BLaER1 (cell line): ENCODE measurements at regions not wholly inside any gene's neighbourhood (a gene's known extent, or its start where the extent isn't known, plus 50 kb on each side); places are given as distances from the start of the nearest gene placed in this dataset.

ENCODE experiments used
- H3K27ac ChIP-seq: shearing (Covaris generic); formaldehyde crosslinking; 2 replicates; pipeline ENCODE4 v1.8.1; 2022
- H3K27me3 ChIP-seq: shearing (Covaris generic); formaldehyde crosslinking; 2 replicates; pipeline ENCODE4 v1.8.1; 2022
- H3K36me3 ChIP-seq: shearing (Covaris generic); formaldehyde crosslinking; 2 replicates; pipeline ENCODE4 v1.8.1; 2022
- H3K4me1 ChIP-seq: shearing (Covaris generic); formaldehyde crosslinking; 2 replicates; pipeline ENCODE4 v1.8.1; 2022
- H3K4me2 ChIP-seq: shearing (Covaris generic); formaldehyde crosslinking; 2 replicates; pipeline ENCODE4 v1.8.1; 2022
- H3K4me3 ChIP-seq: shearing (Covaris generic); formaldehyde crosslinking; 2 replicates; pipeline ENCODE4 v1.8.1; 2022
- H3K9ac ChIP-seq: shearing (Covaris generic); formaldehyde crosslinking; 2 replicates; pipeline ENCODE4 v1.8.1; 2022
- H3K9me3 ChIP-seq: shearing (Covaris generic); formaldehyde crosslinking; 2 replicates; pipeline ENCODE4 v1.8.1; 2022
- H4K20me1 ChIP-seq: shearing (Covaris generic); formaldehyde crosslinking; 2 replicates; pipeline ENCODE4 v1.8.1; 2022
- Cebpa-rat ChIP-seq: shearing (Covaris generic); IDR thresholded peaks from 2 replicates; pipeline ENCODE4 v1.8.1; 2022

- no peaks in the 10 kb centered on the region for H3K27me3 ChIP-seq
- H3K4me2 ChIP-seq, result peak overlapping the region; percentile 97
- H3K36me3 ChIP-seq, result no peaks in the 10 kb centered on the region
- H3K27ac ChIP-seq, result peak overlapping the region; percentile 94
- 0 out of 2 replicates have a peak, but pooled peaks cover 9% of the 10 kb centered on the region for H3K9me3 ChIP-seq
- H3K4me3 ChIP-seq, result peak overlapping the region; percentile 59
- peak; percentile 92 for TF ChIP-seq Cebpa-rat
- H4K20me1 ChIP-seq, result no peaks in the 10 kb centered on the region
- H3K9ac ChIP-seq, result peak overlapping the region; percentile 76
- H3K4me1 ChIP-seq, result peaks cover 85% of the 10 kb centered on the region
Measured at GRCh38 chr2:234291765-234292204, 205.1 kb downstream of the ARL4C start.

- peak overlapping the region; percentile 76; the same call in 1 of the 2 replicates for H3K9ac ChIP-seq
- peak overlapping the region; percentile 97 for H3K4me2 ChIP-seq
- H3K4me3 ChIP-seq, result peak overlapping the region; percentile 59
- no peaks in the 10 kb centered on the region for H3K27me3 ChIP-seq
- no peaks in the 10 kb centered on the region for H3K36me3 ChIP-seq
- no peaks in the 10 kb centered on the region for H4K20me1 ChIP-seq
- H3K9me3 ChIP-seq, result 0 out of 2 replicates have a peak, but pooled peaks cover 2% of the 10 kb centered on the region
- TF ChIP-seq Cebpa-rat, result no peak
- H3K27ac ChIP-seq, result peak overlapping the region; percentile 94
- peaks cover 73% of the 10 kb centered on the region for H3K4me1 ChIP-seq
Measured at GRCh38 chr2:234290671-234291070, 206.2 kb downstream of the ARL4C start.

GRCh38 chr2:234289834-234290590 is 206.9 kb downstream of the ARL4C start:
- peak overlapping the region; percentile 94 for H3K27ac ChIP-seq
- 0 out of 2 replicates have a peak overlapping the region, but pooled peaks have one; percentile 59 for H3K4me3 ChIP-seq
- no peak for TF ChIP-seq Cebpa-rat

GRCh38 chr2:234288974-234289455 is 207.9 kb downstream of the ARL4C start:
- no peaks in the 10 kb centered on the region for H4K20me1 ChIP-seq
- H3K9me3 ChIP-seq, result peaks cover 3% of the 10 kb centered on the region; the same call in 1 of the 2 replicates
- H3K27ac ChIP-seq, result peak overlapping the region; percentile 94
- peak overlapping the region; percentile 97 for H3K4me2 ChIP-seq
- peak overlapping the region; percentile 76; the same call in 1 of the 2 replicates for H3K9ac ChIP-seq
- no peaks in the 10 kb centered on the region for H3K27me3 ChIP-seq
- H3K4me1 ChIP-seq, result peaks cover 58% of the 10 kb centered on the region
- TF ChIP-seq Cebpa-rat, result peak; percentile 90
- no peaks in the 10 kb centered on the region for H3K36me3 ChIP-seq
- H3K4me3 ChIP-seq, result no peak overlapping the region

More at GRCh38 chr2:234289834-234290590, 206.9 kb downstream of the ARL4C start:
- Histone ChIP-seq H3K27me3 (no peaks in the 10 kb centered on the region), H4K20me1 (no peaks in the 10 kb centered on the region), H3K9me3 (no peaks in the 10 kb centered on the region), H3K4me2 (peak overlapping the region; percentile 97), H3K4me1 (peaks cover 68% of the 10 kb centered on the region), H3K9ac (peak overlapping the region; percentile 76; the same call in 1 of the 2 replicates), H3K36me3 (no peaks in the 10 kb centered on the region)

GRCh38 chr2:234287650-234288049 is 209.2 kb downstream of the ARL4C start:
- Histone ChIP-seq H3K9ac (no peak overlapping the region), H3K4me1 (peaks cover 50% of the 10 kb centered on the region), H4K20me1 (no peaks in the 10 kb centered on the region), H3K4me2 (no peak overlapping the region), H3K9me3 (peaks cover 16% of the 10 kb centered on the region), H3K4me3 (no peak overlapping the region), H3K27ac (no peak overlapping the region), H3K27me3 (no peaks in the 10 kb centered on the region), H3K36me3 (no peaks in the 10 kb centered on the region)
- no peak for TF ChIP-seq Cebpa-rat

- Histone ChIP-seq H3K27ac (no peak overlapping the region), H3K4me2 (no peak overlapping the region)
Measured at GRCh38 chr2:234286956-234287355, 209.9 kb downstream of the ARL4C start.

GRCh38 chr2:234286118-234286598 is 210.7 kb downstream of the ARL4C start:
- H3K27me3 ChIP-seq, result no peaks in the 10 kb centered on the region
- peaks cover 31% of the 10 kb centered on the region for H3K9me3 ChIP-seq
- no peak overlapping the region for H3K4me3 ChIP-seq
- no peaks in the 10 kb centered on the region for H4K20me1 ChIP-seq
- H3K4me1 ChIP-seq, result peaks cover 35% of the 10 kb centered on the region
- H3K36me3 ChIP-seq, result no peaks in the 10 kb centered on the region
- no peak for TF ChIP-seq Cebpa-rat
- H3K4me2 ChIP-seq, result no peak overlapping the region
- no peak overlapping the region for H3K27ac ChIP-seq
- H3K9ac ChIP-seq, result no peak overlapping the region

More at GRCh38 chr2:234286956-234287355, 209.9 kb downstream of the ARL4C start:
- Histone ChIP-seq H3K9ac (no peak overlapping the region), H3K36me3 (no peaks in the 10 kb centered on the region), H4K20me1 (no peaks in the 10 kb centered on the region), H3K4me3 (no peak overlapping the region), H3K9me3 (peaks cover 23% of the 10 kb centered on the region), H3K4me1 (peaks cover 43% of the 10 kb centered on the region), H3K27me3 (no peaks in the 10 kb centered on the region)
- TF ChIP-seq Cebpa-rat, result no peak

- H3K4me2 ChIP-seq, result no peak overlapping the region
- H3K4me1 ChIP-seq, result peaks cover 29% of the 10 kb centered on the region
- no peak for TF ChIP-seq Cebpa-rat
- H3K36me3 ChIP-seq, result no peaks in the 10 kb centered on the region
- H3K27ac ChIP-seq, result no peak overlapping the region
- H3K4me3 ChIP-seq, result no peak overlapping the region
- no peaks in the 10 kb centered on the region for H3K27me3 ChIP-seq
- no peak overlapping the region for H3K9ac ChIP-seq
- no peaks in the 10 kb centered on the region for H4K20me1 ChIP-seq
- peaks cover 37% of the 10 kb centered on the region for H3K9me3 ChIP-seq
Measured at GRCh38 chr2:234285541-234285940, 211.3 kb downstream of the ARL4C start.

- Histone ChIP-seq H4K20me1 (no peaks in the 10 kb centered on the region), H3K4me1 (peaks cover 16% of the 10 kb centered on the region), H3K4me3 (no peak overlapping the region), H3K9ac (no peak overlapping the region), H3K9me3 (peaks cover 58% of the 10 kb centered on the region), H3K27me3 (no peaks in the 10 kb centered on the region), H3K4me2 (no peak overlapping the region), H3K27ac (no peak overlapping the region), H3K36me3 (no peaks in the 10 kb centered on the region)
- no peak for TF ChIP-seq Cebpa-rat
Measured at GRCh38 chr2:234279637-234280036, 217.2 kb downstream of the ARL4C start.
